Prostate gland (tissue), 2 donors: ENCODE measurements at regions not wholly inside any gene's neighbourhood (a gene's known extent, or its start where the extent isn't known, plus 50 kb on each side); places are given as distances from the start of the nearest gene placed in this dataset.

Experiments used
- POLR2A ChIP-seq: fragments of 450-650 bp; IDR thresholded peaks from one replicate; pipeline ENCODE4 v1.6.1; 2016; ENCODE audit warnings: antibody characterized with exemption, mild to moderate bottlenecking
- POLR2AphosphoS5 ChIP-seq: sonication (generic); formaldehyde crosslinking; IDR thresholded peaks from one replicate; pipeline ENCODE4 v1.6.1; 2017; ENCODE audit warnings: antibody characterized with exemption
- TF ChIP-seq, protein P1 (sequence below), 4 experiments: fragments of 200-600 bp in 2 of 4; fragments of 450-650 bp in 2 of 4; sonication (generic) in 2 of 4; IDR thresholded peaks; 1 replicate in 3 of 4; 2 replicates in 1 of 4; pipeline ENCODE4 v1.5.1; 2016 to 2019; ENCODE audit warnings: antibody characterized with exemption in 4 of 4, mild to moderate bottlenecking in 2 of 4, moderate library complexity in 2 of 4

DNA sequence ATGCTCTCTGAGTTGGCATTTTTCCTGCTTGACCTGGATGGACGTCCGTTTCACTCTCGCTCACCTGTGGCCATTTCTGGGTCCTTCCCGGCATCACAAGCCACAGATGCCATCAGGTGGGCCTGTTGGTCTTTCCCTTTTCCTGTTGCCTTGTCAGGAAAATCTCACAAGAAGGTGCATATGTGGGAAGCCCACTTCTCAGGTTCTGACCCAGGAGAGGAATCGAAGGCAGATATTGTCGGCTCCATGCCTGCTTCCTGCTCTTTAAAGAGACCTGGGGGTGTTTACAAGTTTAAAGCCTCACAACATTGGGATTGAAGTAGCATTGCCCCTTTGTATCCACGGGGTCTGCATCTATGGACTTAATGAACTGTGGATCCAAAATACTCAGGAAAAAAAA, 357.9 kb downstream of the RPS24 start:
- TF ChIP-seq, protein P1, sequence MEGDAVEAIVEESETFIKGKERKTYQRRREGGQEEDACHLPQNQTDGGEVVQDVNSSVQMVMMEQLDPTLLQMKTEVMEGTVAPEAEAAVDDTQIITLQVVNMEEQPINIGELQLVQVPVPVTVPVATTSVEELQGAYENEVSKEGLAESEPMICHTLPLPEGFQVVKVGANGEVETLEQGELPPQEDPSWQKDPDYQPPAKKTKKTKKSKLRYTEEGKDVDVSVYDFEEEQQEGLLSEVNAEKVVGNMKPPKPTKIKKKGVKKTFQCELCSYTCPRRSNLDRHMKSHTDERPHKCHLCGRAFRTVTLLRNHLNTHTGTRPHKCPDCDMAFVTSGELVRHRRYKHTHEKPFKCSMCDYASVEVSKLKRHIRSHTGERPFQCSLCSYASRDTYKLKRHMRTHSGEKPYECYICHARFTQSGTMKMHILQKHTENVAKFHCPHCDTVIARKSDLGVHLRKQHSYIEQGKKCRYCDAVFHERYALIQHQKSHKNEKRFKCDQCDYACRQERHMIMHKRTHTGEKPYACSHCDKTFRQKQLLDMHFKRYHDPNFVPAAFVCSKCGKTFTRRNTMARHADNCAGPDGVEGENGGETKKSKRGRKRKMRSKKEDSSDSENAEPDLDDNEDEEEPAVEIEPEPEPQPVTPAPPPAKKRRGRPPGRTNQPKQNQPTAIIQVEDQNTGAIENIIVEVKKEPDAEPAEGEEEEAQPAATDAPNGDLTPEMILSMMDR (IDR thresholded peaks at IDR 0.05) = no peak
- TF ChIP-seq POLR2A (no peak), POLR2AphosphoS5 (no peak)
